ENCODE measurements at regions not wholly inside any gene's neighbourhood (a gene's known extent, or its start where the extent isn't known, plus 50 kb on each side); places are given as distances from the start of the nearest gene placed in this dataset.

DNA sequence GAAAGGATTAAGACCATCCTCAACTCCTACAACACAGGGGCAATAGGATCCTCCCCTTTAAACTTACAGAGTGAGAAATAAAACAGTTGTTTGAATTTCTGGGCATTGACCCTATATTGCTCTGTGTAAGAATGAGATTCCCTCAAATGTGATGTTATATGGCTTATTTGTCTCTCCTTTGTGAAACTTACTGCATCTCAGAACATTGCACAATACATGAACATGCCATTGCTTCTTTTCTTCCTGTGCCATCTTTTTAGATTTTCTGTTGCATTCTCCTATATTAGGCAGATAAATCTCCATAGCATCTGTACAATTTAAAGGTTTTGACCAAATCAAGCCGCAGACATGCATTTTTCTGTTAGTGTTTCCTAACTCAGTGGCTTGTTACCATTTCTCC, 941.9 kb upstream of the FANCL start:
- no peaks in the 10 kb centered on the region for H3K79me2 ChIP-seq (ENCODE audit: insufficient read depth, low read length)
- H3K4me2 ChIP-seq (ENCODE audit: insufficient read depth, low read length): no peak overlapping the region

DNA sequence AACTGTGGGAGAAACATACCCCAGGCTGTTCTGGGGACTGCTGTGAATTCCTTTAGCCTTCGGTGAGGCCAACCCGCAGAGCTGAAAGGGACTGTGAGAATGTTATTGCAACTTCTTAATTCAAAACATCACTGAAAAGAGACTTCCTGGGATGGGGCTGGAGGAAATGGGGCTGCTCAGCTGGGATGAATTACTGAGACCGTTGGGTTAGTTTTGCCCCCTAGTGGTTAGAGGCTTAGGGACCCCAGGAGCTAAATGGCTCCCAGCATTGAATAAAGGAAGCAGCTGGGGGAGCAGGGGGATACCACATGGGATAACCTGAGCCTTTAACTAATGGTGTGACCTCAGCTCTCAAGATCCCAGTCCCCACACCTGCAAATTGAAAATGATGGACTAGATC, 941.1 kb upstream of the FANCL start:
- Histone ChIP-seq H3K79me2 (ENCODE audit: insufficient read depth, low read length) (no peaks in the 10 kb centered on the region), H3K36me3 (ENCODE audit: insufficient read depth, low read length) (no peaks in the 10 kb centered on the region), H3K27me3 (ENCODE audit: insufficient read depth, low read length, poor library complexity) (no peaks in the 10 kb centered on the region), H3K4me2 (ENCODE audit: insufficient read depth, low read length) (no peak overlapping the region), H3K9me3 (ENCODE audit: insufficient read depth, low read length, severe bottlenecking) (no peaks in the 10 kb centered on the region), H3K4me3 (ENCODE audit: low read depth in 1 of 2, low read length in 2 of 2) (no peak overlapping the region), H4K20me1 (ENCODE audit: insufficient read depth, low read length) (no peaks in the 10 kb centered on the region), H3K4me1 (ENCODE audit: insufficient read depth, low read length) (no peaks in the 10 kb centered on the region), H3K27ac (ENCODE audit: low read length) (no peak overlapping the region), H3K9ac (ENCODE audit: low read depth, low read length) (no peak overlapping the region), H2AFZ (ENCODE audit: low read depth, low read length) (no peak overlapping the region)
- TF ChIP-seq, protein P1, sequence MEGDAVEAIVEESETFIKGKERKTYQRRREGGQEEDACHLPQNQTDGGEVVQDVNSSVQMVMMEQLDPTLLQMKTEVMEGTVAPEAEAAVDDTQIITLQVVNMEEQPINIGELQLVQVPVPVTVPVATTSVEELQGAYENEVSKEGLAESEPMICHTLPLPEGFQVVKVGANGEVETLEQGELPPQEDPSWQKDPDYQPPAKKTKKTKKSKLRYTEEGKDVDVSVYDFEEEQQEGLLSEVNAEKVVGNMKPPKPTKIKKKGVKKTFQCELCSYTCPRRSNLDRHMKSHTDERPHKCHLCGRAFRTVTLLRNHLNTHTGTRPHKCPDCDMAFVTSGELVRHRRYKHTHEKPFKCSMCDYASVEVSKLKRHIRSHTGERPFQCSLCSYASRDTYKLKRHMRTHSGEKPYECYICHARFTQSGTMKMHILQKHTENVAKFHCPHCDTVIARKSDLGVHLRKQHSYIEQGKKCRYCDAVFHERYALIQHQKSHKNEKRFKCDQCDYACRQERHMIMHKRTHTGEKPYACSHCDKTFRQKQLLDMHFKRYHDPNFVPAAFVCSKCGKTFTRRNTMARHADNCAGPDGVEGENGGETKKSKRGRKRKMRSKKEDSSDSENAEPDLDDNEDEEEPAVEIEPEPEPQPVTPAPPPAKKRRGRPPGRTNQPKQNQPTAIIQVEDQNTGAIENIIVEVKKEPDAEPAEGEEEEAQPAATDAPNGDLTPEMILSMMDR (IDR thresholded peaks at IDR 0.05; ENCODE audit: borderline replicate concordance, extremely low read depth, low read length, poor library complexity, severe bottlenecking): peak; percentile 59
- no peak for TF ChIP-seq EZH2 (IDR thresholded peaks at IDR 0.05; ENCODE audit: borderline replicate concordance, low read depth, low read length, severe bottlenecking)
- DNase-seq (peak; percentile 14), ATAC-seq (ENCODE audit: insufficient read depth, low read depth) (peak; percentile 72; the same call in 2 of the 3 replicates)

More for the DNA sequence above, 941.9 kb upstream of the FANCL start:
- no peak overlapping the region for H2AFZ ChIP-seq (ENCODE audit: low read depth, low read length)
- no peaks in the 10 kb centered on the region for H4K20me1 ChIP-seq (ENCODE audit: insufficient read depth, low read length)
- no peaks in the 10 kb centered on the region for H3K4me1 ChIP-seq (ENCODE audit: insufficient read depth, low read length)
- DNase-seq: no peak
- TF ChIP-seq, protein P1 (IDR thresholded peaks at IDR 0.05; ENCODE audit: borderline replicate concordance, extremely low read depth, low read length, poor library complexity, severe bottlenecking): no peak
- TF ChIP-seq EZH2 (IDR thresholded peaks at IDR 0.05; ENCODE audit: borderline replicate concordance, low read depth, low read length, severe bottlenecking): no peak
- no peak for ATAC-seq (ENCODE audit: insufficient read depth, low read depth)
- H3K36me3 ChIP-seq (ENCODE audit: insufficient read depth, low read length): no peaks in the 10 kb centered on the region
- no peak overlapping the region for H3K27ac ChIP-seq (ENCODE audit: low read length)
- H3K9ac ChIP-seq (ENCODE audit: low read depth, low read length): no peak overlapping the region
- no peaks in the 10 kb centered on the region for H3K27me3 ChIP-seq (ENCODE audit: insufficient read depth, low read length, poor library complexity)
- no peaks in the 10 kb centered on the region for H3K9me3 ChIP-seq (ENCODE audit: insufficient read depth, low read length, severe bottlenecking)
- no peak overlapping the region for H3K4me3 ChIP-seq (ENCODE audit: low read depth in 1 of 2, low read length in 2 of 2)

DNA sequence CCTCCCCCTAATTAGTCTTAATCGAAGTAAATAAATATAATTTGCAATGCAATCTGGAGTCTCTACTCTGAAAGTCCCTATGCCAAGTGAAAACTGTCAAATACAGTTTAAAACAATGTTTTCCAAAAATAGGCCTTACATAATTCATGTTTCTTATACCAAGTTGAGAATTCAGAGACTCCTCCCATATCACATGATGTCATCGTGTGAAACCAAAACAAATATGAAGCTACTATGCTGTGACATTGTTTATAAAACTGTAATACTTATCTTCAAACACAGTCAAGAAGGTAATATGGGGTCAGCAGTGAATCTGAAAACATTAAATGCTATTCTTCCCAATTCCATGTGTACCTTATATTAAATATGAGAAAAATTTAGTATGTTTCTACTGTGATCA, 940.2 kb upstream of the FANCL start:
- no peak overlapping the region for H3K9ac ChIP-seq (ENCODE audit: low read depth, low read length)
- ATAC-seq (ENCODE audit: insufficient read depth, low read depth): no peak

More for the DNA sequence above, 940.2 kb upstream of the FANCL start:
- Histone ChIP-seq H3K36me3 (ENCODE audit: insufficient read depth, low read length) (no peaks in the 10 kb centered on the region), H3K4me2 (ENCODE audit: insufficient read depth, low read length) (no peak overlapping the region), H4K20me1 (ENCODE audit: insufficient read depth, low read length) (no peaks in the 10 kb centered on the region), H3K27me3 (ENCODE audit: insufficient read depth, low read length, poor library complexity) (no peaks in the 10 kb centered on the region), H3K79me2 (ENCODE audit: insufficient read depth, low read length) (no peaks in the 10 kb centered on the region), H3K9me3 (ENCODE audit: insufficient read depth, low read length, severe bottlenecking) (no peaks in the 10 kb centered on the region), H2AFZ (ENCODE audit: low read depth, low read length) (no peak overlapping the region), H3K27ac (ENCODE audit: low read length) (no peak overlapping the region), H3K4me3 (ENCODE audit: low read depth in 1 of 2, low read length in 2 of 2) (no peak overlapping the region), H3K4me1 (ENCODE audit: insufficient read depth, low read length) (no peaks in the 10 kb centered on the region)
- TF ChIP-seq, protein P1 (IDR thresholded peaks at IDR 0.05; ENCODE audit: borderline replicate concordance, extremely low read depth, low read length, poor library complexity, severe bottlenecking): no peak
- TF ChIP-seq EZH2 (IDR thresholded peaks at IDR 0.05; ENCODE audit: borderline replicate concordance, low read depth, low read length, severe bottlenecking): no peak
- DNase-seq: no peak
